ENCODE measurements at regions not wholly inside any gene's neighbourhood (a gene's known extent, or its start where the extent isn't known, plus 50 kb on each side); places are given as distances from the start of the nearest gene placed in this dataset.
"Not testable (repeated sequence)": the region's sequence is repeated elsewhere in the genome, so short reads cannot be mapped to it uniquely, and the experiment has no call there.

GRCh38 chr19:28140201-28140600, 1072.8 kb downstream of the UQCRFS1 start:
- no peak for DNase-seq (ENCODE audit: low read depth)

DNA sequence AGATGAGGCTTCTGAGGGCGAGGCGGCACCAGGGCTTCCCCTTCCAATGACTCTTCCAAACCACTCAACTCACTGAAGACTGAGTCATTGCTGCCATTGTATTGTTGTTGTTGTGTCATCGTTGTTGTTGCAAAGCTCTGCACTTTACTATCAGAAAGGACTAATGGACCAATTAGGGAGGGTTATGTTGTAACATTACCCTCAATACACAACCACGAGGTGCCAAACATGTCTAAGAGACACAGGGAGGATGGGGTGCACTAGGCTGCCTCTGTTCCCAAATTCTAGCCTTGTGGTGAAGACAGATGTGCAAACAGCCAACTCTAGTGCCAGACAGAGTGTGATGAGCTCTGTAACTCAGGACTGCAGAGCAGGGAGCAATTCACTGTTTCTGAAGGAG, 1075.2 kb downstream of the UQCRFS1 start:
- DNase-seq (ENCODE audit: low read depth) = no peak

DNA sequence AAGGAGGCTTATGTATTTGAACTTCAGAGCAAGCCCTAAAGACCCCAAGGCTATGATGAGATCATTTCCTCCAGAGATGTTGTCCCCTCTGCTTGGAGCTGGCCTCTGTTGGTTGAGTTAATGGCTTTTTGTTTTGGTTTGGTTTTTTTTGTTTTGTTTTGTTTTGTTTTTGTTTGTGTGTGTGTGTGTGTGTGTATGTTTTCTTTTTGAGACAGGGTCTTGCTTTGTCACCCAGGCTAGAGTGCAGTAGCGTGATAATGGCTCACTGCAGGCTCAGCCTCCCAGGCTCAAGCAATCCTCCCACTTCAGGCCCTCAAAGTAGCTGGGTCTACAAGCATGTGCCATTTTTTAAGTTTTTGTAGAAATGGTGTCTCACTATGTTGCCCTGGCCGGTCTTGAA, 1076.2 kb downstream of the UQCRFS1 start:
- no peak for DNase-seq (ENCODE audit: low read depth)

DNA sequence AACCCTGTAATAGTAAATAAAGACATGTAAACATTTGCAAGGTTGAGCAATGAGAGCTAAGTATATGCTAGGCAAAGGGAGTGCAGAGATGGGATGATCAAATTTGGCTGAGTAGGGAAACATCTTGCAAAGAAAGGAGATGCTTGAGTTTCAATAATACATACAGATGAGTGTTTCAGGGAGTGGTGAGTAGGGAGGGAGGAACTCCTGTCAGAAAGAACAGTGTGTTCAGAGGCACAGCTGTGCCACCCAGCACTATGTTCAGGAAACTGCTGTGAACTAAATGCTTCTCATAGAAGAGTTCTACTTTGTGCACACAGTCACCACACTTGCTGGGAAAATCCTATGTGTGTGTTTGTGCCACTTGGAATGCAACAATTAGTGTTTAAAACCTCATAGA, 1077.1 kb downstream of the UQCRFS1 start:
- no peak for DNase-seq (ENCODE audit: low read depth)

- no peak for DNase-seq (ENCODE audit: low read depth)
These were observed 1078.6 kb downstream of the UQCRFS1 start for GRCh38 chr19:28134311-28134710.

DNA sequence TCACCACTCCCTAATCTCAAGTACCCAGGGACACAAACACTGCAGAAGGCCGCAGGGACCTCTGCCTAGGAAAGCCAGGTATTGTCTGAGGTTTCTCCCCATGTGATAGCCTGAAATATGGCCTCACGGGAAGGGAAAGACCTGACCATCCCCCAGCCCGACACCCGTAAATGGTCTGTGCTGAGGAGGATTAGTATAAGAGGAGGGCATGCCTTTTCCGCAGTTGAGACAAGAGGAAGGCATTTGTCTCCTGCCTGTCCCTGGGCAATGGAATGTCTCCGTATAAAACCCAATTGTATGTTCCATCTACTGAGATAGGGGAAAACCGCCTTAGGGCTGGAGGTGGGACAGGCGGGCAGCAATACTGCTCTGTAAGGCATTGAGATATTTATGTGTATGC, 1082.1 kb downstream of the UQCRFS1 start:
- not testable (repeated sequence) for DNase-seq (ENCODE audit: low read depth)

- no peak for DNase-seq (ENCODE audit: low read depth)
These were observed 1082.9 kb downstream of the UQCRFS1 start for GRCh38 chr19:28130066-28130511.

DNA sequence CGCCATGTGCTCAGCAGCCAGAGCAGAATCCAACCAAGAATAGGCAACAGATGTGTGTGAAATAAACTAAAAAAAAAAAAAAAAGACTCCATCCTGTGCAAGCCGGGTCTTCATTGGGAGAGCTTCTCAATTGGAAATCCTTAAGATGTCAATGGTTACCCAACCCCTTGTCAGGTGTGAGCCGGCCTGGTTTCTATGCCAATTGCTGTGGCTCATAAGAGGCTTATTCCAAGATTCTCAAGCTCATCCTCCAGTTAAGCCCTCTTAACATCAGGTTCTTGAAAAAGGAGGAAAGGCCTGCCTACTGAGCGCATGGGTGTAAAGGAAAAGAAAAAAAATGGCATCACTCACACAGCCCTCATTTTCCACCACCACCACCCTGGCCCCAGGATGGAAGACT, 1084.6 kb downstream of the UQCRFS1 start:
- no peak for DNase-seq (ENCODE audit: low read depth)

- DNase-seq (ENCODE audit: low read depth) = no peak
These were observed 1086.6 kb downstream of the UQCRFS1 start for GRCh38 chr19:28126135-28126898.

DNA sequence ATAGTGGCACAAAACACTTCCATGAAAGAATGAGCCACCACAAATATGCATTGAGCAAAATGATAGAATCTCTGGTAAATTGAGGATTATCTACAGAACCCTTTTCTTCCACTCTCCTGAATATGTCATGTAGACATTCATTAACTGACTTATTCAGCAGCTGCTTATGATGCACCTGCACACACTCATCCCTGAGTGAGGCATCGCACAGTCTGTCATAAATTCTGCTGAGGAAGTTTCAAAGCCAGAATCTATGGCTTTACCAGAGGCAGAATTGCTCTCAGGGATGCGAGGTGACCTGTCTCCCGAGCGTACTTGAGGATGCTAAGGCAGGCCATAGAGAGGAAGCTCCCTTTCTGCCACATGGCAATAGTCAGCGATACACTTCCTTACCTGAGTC, 1090.2 kb downstream of the UQCRFS1 start:
- DNase-seq (ENCODE audit: low read depth) = no peak

- no peak for DNase-seq (ENCODE audit: low read depth)
These were observed 1094.7 kb downstream of the UQCRFS1 start for GRCh38 chr19:28118235-28118634.

- no peak for DNase-seq (ENCODE audit: low read depth)
These were observed 1095.8 kb downstream of the UQCRFS1 start for GRCh38 chr19:28117143-28117542.

DNA sequence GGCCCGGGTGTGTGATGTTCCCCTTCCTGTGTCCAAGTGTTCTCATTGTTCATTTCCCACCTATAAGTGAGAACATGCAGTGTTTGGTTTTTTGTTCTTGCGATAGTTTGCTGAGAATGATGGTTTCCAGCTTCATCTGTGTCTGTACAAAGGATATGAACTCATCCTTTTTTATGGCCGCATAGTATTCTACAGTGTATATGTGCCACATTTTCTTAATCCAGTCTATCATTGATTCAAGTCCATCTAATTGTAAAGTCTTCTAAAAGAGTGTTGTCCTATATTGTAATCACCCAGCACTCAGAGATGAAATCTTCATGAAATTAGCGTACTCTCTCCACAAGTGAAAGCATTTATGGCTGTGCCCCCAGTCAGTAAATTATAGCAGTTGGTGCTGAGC, 1096.6 kb downstream of the UQCRFS1 start:
- not testable (repeated sequence) for DNase-seq (ENCODE audit: low read depth)

GRCh38 chr19:28103921-28104320, 1109.0 kb downstream of the UQCRFS1 start:
- DNase-seq (ENCODE audit: low read depth) = no peak

- not testable (repeated sequence) for DNase-seq (ENCODE audit: low read depth)
These were observed 1128.2 kb downstream of the UQCRFS1 start for GRCh38 chr19:28084659-28085157.

GRCh38 chr19:28076628-28077027, 1136.3 kb downstream of the UQCRFS1 start:
- no peak for DNase-seq (ENCODE audit: low read depth)

GRCh38 chr19:28075229-28075628, 1137.7 kb downstream of the UQCRFS1 start:
- no peak for DNase-seq (ENCODE audit: low read depth)

DNA sequence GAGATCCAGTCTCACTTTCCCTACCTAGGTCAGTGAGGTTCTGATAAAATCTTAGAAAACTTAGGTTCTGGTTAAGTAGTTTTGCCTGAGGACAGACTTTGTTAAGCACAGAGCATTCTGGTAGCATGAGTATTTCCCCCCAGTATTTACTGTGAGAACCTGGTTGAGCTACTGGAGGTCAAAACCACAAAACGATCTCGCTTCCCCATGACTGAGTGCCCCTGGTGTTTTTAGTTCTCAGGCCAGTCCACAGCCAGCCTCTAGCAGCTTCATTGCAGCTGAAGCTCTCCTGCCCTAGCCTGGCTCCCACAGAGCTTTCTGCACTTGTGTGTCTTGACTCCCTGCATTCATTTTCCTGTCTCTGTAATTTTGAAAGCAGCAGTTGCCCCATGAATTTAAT, 1138.2 kb downstream of the UQCRFS1 start:
- DNase-seq (ENCODE audit: low read depth) = no peak

GRCh38 chr19:28067882-28068281, 1145.1 kb downstream of the UQCRFS1 start:
- no peak for DNase-seq (ENCODE audit: low read depth)

- no peak for DNase-seq (ENCODE audit: low read depth)
These were observed 1146.0 kb downstream of the UQCRFS1 start for GRCh38 chr19:28066988-28067387.

GRCh38 chr19:28066161-28066560, 1146.8 kb downstream of the UQCRFS1 start:
- DNase-seq (ENCODE audit: low read depth) = no peak

DNA sequence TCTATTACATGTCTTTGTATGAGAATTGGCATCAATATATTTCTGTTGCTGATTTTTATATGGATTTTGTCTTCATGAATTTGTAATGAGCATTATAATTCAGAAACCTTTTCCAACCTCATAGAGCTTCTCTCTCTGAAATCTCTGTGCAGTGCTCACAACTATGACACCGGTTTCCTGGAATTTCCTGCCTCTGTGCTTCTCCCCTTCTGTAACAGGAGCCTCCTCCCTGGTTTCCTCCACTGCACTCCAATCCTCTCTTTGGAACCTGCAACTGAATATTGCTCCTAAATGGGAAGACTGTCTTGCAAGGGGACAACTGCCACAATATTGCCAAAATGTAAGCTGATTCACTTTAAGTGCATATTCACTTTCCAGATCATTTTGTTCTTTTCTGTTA, 1147.9 kb downstream of the UQCRFS1 start:
- DNase-seq (ENCODE audit: low read depth) = no peak

DNA sequence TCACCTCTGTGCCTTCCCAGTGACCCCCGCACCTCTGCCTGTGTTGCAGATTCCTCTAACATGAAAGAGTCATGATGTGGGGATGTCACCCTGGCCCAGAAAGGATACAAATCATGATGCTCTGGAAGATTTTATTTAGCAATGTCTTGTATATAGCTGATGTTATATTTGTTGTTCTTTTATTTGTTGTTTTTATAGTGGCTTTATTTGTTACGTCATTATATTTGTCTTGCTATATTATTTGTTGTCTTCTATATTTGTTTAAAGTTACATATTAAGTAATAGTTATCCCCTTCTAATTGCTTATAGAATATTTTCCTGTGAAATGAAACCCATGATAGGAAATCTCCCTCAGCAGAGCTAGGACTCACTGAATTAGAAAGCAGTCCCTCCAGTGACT, 1149.2 kb downstream of the UQCRFS1 start:
- DNase-seq (ENCODE audit: low read depth) = no peak

GRCh38 chr19:28061111-28061510, 1151.8 kb downstream of the UQCRFS1 start:
- no peak for DNase-seq (ENCODE audit: low read depth)

Data from stimulated activated CD8-positive, alpha-beta memory T cell treated with anti-CD3 and anti-CD28 coated beads, Interleukin-7, amount 100 ng/mL, for 24 hours (primary cell).